ENCODE measurements at regions not wholly inside any gene's neighbourhood (a gene's known extent, or its start where the extent isn't known, plus 50 kb on each side); places are given as distances from the start of the nearest gene placed in this dataset.

- TF ChIP-seq ZNF274 (IDR thresholded peaks at IDR 0.05; ENCODE audit: low read depth, low read length): no peak
- no peak for TF ChIP-seq SUZ12 (IDR thresholded peaks at IDR 0.05; ENCODE audit: extremely low read depth, insufficient read depth, insufficient read length)
- TF ChIP-seq YY1 (IDR thresholded peaks at IDR 0.05; ENCODE audit: insufficient read depth, insufficient read length): no peak
These were observed 292.5 kb upstream of the CELF2 start for GRCh38 chr10:10725196-10725595.
